ENCODE measurements at regions not wholly inside any gene's neighbourhood (a gene's known extent, or its start where the extent isn't known, plus 50 kb on each side); places are given as distances from the start of the nearest gene placed in this dataset.

DNA sequence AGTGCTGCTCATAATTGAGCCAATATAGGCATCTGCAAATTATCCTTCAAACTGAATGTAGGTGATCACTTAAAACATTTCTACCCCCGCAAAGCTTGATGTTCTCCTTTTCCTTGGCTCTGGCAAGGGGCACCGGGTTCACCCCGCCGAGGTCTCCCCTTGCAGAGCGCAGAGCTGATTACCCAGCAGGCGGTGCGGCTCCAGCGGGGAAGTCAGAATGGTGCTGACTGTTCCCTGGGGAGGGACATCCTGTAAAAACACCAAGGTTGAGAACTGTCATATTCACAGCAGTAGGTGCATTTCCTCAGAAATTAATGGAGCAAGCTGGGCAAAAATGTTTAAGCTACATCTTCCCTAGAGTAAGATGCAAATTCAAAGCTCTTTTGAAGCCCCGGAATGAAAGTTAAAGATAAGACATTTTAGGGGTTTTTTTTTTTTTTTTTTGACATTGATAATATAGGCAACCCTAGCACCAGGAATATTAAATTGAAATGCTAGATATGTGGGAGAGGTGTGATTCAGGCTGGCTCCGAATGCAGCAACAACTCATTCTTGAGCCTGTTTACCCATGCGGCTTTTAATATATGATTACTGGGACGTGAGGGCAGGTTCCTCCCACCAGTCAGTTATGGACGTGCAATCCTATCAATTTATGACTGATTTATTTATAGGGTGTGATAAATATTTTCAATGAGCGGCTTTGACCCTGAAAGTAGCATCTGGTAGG lies 767.3 kb upstream of the TENM3 start:
- Mint-ChIP-seq H3K4me3 (no peak overlapping the region), H3K27me3 (no peaks in the 10 kb centered on the region), H3K9me3 (peaks cover 2 to 10% of the 10 kb centered on the region in 2 donors), H3K36me3 (ENCODE audit: insufficient read depth) (no peaks in the 10 kb centered on the region), H3K27ac (no peak overlapping the region), H3K4me1 (ENCODE audit: low read depth in 2 of 2) (no peaks in the 10 kb centered on the region)
- ATAC-seq (replicated peaks) (no peak), DNase-seq (no peak)

DNA sequence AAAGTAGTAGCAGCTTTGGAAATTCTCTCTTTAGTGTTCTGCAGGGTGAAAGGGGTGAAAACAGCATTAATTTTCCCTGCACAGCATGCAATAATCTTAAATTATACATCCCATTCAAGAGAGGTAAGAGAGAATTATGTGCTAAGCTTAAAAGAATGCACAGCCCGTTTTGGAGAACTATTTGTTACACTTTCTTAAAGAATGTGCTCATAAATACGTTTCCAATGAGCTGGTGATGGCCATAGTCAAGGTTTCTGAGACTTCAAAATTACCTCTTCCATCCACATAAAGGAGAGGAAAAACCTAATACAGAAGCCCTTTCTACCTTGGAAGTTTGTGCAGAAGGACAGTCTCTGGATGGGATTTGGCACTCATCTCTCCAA lies 766.7 kb upstream of the TENM3 start:
- H3K27ac Mint-ChIP-seq: no peak overlapping the region
- H3K4me1 Mint-ChIP-seq (ENCODE audit: low read depth in 2 of 2): no peaks in the 10 kb centered on the region
- H3K36me3 Mint-ChIP-seq (ENCODE audit: insufficient read depth): no peaks in the 10 kb centered on the region
- no peaks in the 10 kb centered on the region for H3K27me3 Mint-ChIP-seq
- no peak overlapping the region for H3K4me3 Mint-ChIP-seq
- ATAC-seq (replicated peaks) (no peak), DNase-seq (no peak)
- H3K9me3 Mint-ChIP-seq: peaks cover 2 to 9% of the 10 kb centered on the region in 2 donors

DNA sequence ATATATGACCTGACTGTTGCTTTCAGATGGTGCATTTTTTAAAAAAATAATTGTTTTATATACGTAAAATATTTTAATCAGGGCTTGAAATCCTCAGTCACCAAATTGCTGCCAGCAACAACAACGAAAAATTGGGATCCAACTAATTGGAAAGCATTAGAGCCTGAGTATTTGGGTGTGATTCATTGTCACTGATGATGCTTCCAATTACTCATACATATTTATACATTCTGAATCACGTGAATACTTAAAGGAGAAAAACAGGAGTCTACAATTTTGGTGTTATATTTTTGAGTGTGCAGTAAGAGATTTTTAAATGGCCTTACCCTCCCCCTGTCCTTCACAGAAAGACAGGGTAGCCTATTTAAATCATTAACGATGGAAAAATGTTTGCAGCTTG lies 765.6 kb upstream of the TENM3 start:
- ATAC-seq (replicated peaks): no peak
- Mint-ChIP-seq H3K4me1 (ENCODE audit: low read depth in 2 of 2) (no peaks in the 10 kb centered on the region), H3K4me3 (no peak overlapping the region), H3K9me3 (no peaks in the 10 kb centered on the region), H3K27me3 (no peaks in the 10 kb centered on the region), H3K36me3 (ENCODE audit: insufficient read depth) (no peaks in the 10 kb centered on the region), H3K27ac (no peak overlapping the region)
- no peak for DNase-seq

DNA sequence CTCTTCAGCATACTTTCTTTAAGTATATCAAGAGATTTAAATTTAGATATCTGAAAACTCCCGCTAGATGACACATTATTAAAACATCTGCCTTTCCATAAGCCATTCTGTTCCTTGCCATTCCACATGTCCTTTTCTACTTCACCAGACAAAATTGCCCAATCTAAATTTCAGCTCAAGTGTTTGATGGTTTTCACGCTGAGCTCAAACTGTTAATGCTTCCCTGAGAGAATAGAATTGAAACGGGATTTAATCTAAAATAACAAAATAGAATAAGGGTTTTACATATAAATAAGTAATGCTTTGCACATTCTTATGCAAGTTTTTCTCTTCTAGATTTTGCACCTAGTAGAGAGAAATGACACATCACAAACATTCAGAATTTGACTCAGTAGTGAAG lies 764.5 kb upstream of the TENM3 start:
- H3K9me3 Mint-ChIP-seq: no peaks in the 10 kb centered on the region
- H3K27ac Mint-ChIP-seq: no peak overlapping the region
- no peak for ATAC-seq (replicated peaks)
- H3K4me1 Mint-ChIP-seq (ENCODE audit: low read depth in 2 of 2): no peaks in the 10 kb centered on the region
- H3K36me3 Mint-ChIP-seq (ENCODE audit: insufficient read depth): no peaks in the 10 kb centered on the region
- no peaks in the 10 kb centered on the region for H3K27me3 Mint-ChIP-seq
- no peak overlapping the region for H3K4me3 Mint-ChIP-seq
- no peak for DNase-seq

DNA sequence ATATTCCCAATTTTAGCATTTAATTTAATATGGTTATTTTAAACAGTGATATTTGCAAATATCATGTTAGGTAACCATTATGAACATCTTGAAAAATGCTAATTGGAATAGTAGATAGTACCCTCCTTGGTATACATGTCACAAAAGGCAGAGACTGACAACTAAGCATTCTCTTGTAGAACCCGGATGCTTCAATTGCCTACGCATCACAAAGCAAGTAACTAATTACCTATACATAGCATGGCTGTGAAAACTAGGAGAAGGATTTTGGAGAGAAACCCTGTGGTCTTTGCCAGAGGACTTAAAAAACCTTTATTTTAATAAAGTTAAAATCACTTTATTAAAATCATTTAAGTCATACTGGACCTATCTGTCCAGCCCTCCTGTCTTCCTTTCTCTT lies 764.1 kb upstream of the TENM3 start:
- no peaks in the 10 kb centered on the region for H3K36me3 Mint-ChIP-seq (ENCODE audit: insufficient read depth)
- H3K4me1 Mint-ChIP-seq (ENCODE audit: low read depth in 2 of 2): no peaks in the 10 kb centered on the region
- H3K9me3 Mint-ChIP-seq: no peaks in the 10 kb centered on the region
- DNase-seq (no peak), ATAC-seq (replicated peaks) (no peak)
- no peak overlapping the region for H3K27ac Mint-ChIP-seq
- no peaks in the 10 kb centered on the region for H3K27me3 Mint-ChIP-seq
- H3K4me3 Mint-ChIP-seq: no peak overlapping the region

DNA sequence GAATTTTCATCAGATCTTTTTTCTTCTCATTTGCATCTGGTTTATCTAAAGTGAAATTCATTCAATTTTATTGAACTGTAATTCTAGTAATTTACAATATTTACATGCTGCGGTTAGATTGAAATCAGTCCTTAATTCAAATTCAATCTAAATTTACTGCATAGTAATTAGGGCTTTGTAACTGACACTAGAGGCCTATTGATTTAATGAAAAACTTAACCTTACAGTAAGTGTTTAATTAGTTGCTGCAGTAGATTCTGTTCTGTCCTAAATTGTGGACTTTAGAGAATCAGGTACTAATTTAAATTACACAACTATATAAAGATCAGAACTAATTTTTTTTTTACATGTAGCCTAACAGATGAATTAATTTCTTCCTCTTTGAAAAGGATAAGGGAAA lies 758.8 kb upstream of the TENM3 start:
- Mint-ChIP-seq H3K4me1 (ENCODE audit: low read depth in 2 of 2) (no peaks in the 10 kb centered on the region), H3K4me3 (no peak overlapping the region), H3K27me3 (no peaks in the 10 kb centered on the region), H3K36me3 (ENCODE audit: insufficient read depth) (no peaks in the 10 kb centered on the region), H3K27ac (no peak overlapping the region), H3K9me3 (peaks cover 0 to 3% of the 10 kb centered on the region in 2 donors)
- DNase-seq (no peak), ATAC-seq (replicated peaks) (no peak)

DNA sequence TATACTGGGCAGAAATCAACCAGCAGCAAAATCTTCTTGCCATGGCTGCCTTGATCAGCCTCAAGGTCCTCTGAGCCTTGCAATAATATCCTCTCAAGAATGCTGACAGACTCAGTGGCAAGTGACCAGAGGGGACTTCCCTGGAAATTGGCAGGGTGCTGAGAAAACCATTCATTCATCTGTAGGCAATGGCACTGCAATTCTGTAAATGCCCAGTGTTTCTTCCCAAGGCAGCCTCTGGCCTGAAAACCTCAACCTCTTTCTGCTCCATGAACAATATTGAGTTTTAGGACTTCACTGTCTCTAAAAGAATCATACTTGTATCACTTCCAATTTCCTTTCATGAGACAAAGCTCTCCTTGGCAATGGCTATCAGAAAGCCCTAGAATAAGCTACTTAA lies 754.3 kb upstream of the TENM3 start:
- ATAC-seq (replicated peaks) (no peak), DNase-seq (no peak)
- no peak overlapping the region for H3K27ac Mint-ChIP-seq
- no peaks in the 10 kb centered on the region for H3K36me3 Mint-ChIP-seq (ENCODE audit: insufficient read depth)
- H3K9me3 Mint-ChIP-seq: peaks cover 0 to 4% of the 10 kb centered on the region in 2 donors
- H3K27me3 Mint-ChIP-seq: no peaks in the 10 kb centered on the region
- no peak overlapping the region for H3K4me3 Mint-ChIP-seq
- no peaks in the 10 kb centered on the region for H3K4me1 Mint-ChIP-seq (ENCODE audit: low read depth in 2 of 2)

DNA sequence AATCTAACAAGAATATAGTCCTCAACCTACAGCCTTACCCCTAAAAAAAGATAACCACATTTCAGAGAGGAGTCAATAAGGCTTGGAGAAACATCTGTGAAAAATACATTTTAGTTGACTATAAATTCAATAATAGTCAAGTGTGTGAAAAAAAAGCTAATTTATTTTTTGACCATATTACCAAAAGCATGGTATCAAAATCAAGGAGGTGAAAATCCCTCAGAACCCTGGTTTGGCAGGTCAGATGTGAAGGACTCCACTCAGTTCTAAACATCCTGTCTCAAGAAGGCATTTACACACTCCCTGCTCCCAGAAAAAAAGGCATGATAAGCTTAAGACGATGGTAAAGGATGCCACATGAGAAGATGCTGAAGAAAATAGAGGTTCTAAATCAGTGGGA lies 745.1 kb upstream of the TENM3 start:
- peaks cover 4 to 31% of the 10 kb centered on the region in 2 donors for H3K9me3 Mint-ChIP-seq
- no peaks in the 10 kb centered on the region for H3K4me1 Mint-ChIP-seq (ENCODE audit: low read depth in 2 of 2)
- no peaks in the 10 kb centered on the region for H3K36me3 Mint-ChIP-seq (ENCODE audit: insufficient read depth)
- H3K27ac Mint-ChIP-seq: no peak overlapping the region
- H3K4me3 Mint-ChIP-seq: no peak overlapping the region
- ATAC-seq (replicated peaks): no peak
- DNase-seq: no peak
- H3K27me3 Mint-ChIP-seq: no peaks in the 10 kb centered on the region

DNA sequence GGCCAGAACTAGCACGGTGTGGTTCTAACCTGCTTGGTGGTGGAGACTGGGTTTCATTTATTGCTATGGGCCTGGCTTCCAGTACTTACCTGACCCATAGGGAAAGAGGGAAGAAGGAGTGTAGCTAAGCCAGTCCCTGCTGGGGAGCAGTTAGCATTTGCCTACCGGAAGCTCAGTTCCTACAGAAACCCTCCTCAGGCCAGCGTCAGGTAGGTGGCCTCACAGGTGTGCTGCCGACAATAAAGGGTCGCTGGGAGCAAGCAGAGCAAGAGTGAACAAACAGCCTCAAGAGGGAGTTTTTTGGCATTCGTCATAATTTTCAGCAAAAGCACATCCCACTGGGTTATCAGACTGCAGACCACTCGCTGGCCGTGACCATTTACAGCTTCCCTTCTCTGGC lies 740.6 kb upstream of the TENM3 start:
- Mint-ChIP-seq H3K4me3 (no peak overlapping the region), H3K36me3 (ENCODE audit: insufficient read depth) (no peaks in the 10 kb centered on the region), H3K27ac (no peak overlapping the region), H3K9me3 (peaks cover 8 to 12% of the 10 kb centered on the region in 2 donors), H3K27me3 (no peaks in the 10 kb centered on the region), H3K4me1 (ENCODE audit: low read depth in 2 of 2) (no peaks in the 10 kb centered on the region)
- DNase-seq (no peak), ATAC-seq (replicated peaks) (no peak)

DNA sequence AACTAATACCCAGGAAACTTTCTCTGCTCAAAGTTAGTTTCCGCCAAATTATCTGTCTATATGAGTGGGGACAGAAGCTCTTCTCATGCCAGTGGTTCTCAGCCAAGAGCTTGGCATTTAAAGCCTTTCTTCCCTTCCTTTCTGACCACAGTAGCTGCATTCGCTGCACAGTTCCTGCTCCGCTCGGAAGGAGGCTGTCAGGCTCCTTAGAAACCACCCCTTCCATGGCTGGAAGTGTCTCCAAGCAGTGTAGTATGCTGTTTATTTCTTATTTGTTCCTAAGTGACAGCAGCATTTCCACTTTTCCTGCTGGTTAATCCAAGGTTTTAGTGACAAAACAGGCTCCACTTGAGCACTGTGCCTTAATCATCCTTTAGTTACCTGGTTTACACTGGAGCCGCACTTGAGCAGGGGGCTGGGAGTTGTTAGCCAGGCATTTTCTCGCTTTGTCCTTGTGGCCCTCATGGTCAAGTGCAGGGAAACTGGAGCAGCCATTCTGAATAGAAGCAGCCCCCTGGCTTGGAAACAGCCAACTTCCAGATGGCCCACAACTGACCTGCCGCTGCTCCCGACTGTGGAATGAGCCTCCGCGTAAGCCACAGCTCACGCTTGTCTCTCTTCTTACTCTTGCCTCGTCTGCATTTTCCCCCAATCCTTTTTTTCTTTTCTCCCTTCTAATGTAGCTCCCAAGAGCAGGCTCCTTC lies 739.4 kb upstream of the TENM3 start:
- Mint-ChIP-seq H3K27ac (no peak overlapping the region), H3K36me3 (ENCODE audit: insufficient read depth) (no peaks in the 10 kb centered on the region), H3K4me1 (ENCODE audit: low read depth in 2 of 2) (no peaks in the 10 kb centered on the region), H3K4me3 (no peak overlapping the region), H3K9me3 (peaks cover 8 to 13% of the 10 kb centered on the region in 2 donors), H3K27me3 (no peaks in the 10 kb centered on the region)
- ATAC-seq (replicated peaks) (no peak), DNase-seq (no peak)

DNA sequence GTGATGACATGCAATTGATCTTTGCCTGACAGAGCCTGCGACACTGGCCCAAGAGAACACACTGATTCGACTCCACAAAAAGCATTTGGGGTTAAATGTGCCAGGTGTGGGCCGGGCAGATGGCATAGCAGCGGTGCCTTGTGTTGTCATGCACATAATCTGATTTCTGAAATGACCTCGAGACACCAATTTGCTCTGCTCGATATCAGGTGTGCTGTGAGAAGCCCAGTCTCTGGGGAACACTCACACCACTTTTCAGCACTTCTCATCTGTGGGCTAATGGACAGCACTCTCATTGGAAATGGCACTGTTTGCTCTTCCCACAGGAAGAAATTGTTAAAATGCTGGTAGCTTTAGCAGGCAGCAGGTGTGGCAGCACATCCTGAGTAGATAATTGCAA lies 738.3 kb upstream of the TENM3 start:
- Mint-ChIP-seq H3K36me3 (ENCODE audit: insufficient read depth) (no peaks in the 10 kb centered on the region), H3K27me3 (no peaks in the 10 kb centered on the region), H3K4me3 (no peak overlapping the region), H3K9me3 (peaks cover 12 to 15% of the 10 kb centered on the region in 2 donors), H3K4me1 (ENCODE audit: low read depth in 2 of 2) (no peaks in the 10 kb centered on the region), H3K27ac (no peak overlapping the region)
- DNase-seq (no peak), ATAC-seq (replicated peaks) (no peak)

DNA sequence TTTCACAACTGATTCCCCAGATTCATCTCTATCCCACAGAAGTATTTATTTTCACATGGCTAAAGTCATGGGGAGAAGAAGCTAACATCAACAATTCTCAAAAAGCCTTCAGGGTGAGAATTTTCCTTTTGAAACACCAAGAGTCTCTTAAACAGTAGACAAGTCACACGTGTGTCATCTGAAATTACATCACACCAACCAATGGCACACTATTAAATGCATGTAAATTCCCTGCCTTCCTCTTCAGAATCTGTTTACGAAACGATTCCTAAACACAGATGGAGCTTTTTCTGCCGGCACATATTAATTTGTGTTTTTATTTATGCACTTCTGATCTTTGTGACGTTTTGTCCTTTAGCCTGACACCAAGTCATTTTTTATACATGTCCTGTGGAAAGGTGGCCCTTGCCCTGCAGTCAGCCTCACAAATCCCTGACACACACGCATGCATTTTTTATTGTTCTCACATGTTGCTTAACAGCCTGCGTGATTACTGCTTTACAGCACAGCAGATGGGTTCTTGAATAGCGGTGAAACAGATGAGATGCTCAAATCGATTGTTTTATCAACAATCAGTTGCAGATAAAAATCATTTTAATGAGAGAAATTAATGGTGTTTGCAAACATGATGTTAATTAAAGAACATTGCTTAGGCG lies 735.9 kb upstream of the TENM3 start:
- no peaks in the 10 kb centered on the region for H3K36me3 Mint-ChIP-seq (ENCODE audit: insufficient read depth)
- ATAC-seq (replicated peaks): no peak
- H3K4me3 Mint-ChIP-seq: no peak overlapping the region
- no peaks in the 10 kb centered on the region for H3K27me3 Mint-ChIP-seq
- no peak overlapping the region for H3K27ac Mint-ChIP-seq
- H3K9me3 Mint-ChIP-seq: peaks cover 17% of the 10 kb centered on the region in 2 donors
- DNase-seq: no peak
- no peaks in the 10 kb centered on the region for H3K4me1 Mint-ChIP-seq (ENCODE audit: low read depth in 2 of 2)

DNA sequence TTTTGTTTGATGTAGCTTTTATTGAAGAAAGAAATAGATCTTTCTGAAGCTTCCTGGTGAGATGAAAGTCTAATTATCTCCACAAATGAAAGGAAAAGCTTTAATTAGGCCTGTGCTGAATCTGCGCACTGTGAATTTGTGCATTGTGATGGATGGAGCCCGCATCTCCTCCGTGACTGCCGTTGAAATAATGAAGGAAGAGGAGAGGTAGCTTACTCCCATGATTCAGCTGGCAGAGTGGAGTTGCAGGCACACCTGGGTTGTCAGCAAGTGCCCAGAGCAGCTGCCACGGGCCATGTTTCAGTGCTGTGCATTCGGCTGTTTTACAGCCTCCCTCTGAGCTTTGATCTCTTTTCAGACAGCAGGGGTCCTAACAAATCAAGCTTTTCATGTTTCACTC lies 735.3 kb upstream of the TENM3 start:
- no peaks in the 10 kb centered on the region for H3K36me3 Mint-ChIP-seq (ENCODE audit: insufficient read depth)
- DNase-seq: no peak

DNA sequence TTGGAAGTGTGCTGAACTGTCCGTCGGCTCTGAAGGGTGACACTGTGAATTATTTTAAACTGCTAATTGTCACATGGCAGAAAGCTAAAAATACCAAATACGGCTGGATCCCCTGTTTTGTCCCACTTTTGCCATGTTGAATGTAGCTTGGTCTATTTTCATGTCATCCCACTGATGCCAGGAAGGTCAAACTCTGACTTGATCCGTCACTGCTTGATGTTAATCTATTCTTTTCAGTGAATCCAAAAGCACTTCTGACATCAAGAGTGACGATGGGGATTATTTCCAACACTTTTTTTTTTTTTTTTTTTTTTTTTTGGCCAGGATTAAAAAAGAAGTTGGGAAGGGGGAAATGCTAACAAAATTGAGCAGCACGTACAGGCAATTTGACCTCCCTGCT lies 734.6 kb upstream of the TENM3 start:
- Mint-ChIP-seq H3K9me3 (peaks cover 16 to 17% of the 10 kb centered on the region in 2 donors), H3K27ac (no peak overlapping the region), H3K4me1 (ENCODE audit: low read depth in 2 of 2) (no peaks in the 10 kb centered on the region), H3K36me3 (ENCODE audit: insufficient read depth) (no peaks in the 10 kb centered on the region), H3K27me3 (no peaks in the 10 kb centered on the region), H3K4me3 (no peak overlapping the region)
- no peak for ATAC-seq (replicated peaks)
- DNase-seq: no peak

More for the DNA sequence above, 735.3 kb upstream of the TENM3 start:
- ATAC-seq (replicated peaks): no peak
- Mint-ChIP-seq H3K27me3 (no peaks in the 10 kb centered on the region), H3K9me3 (peaks cover 16 to 17% of the 10 kb centered on the region in 2 donors), H3K27ac (no peak overlapping the region), H3K4me3 (no peak overlapping the region), H3K4me1 (ENCODE audit: low read depth in 2 of 2) (no peaks in the 10 kb centered on the region)

Data from effector memory CD8-positive, alpha-beta T cell (primary cell).